ENCODE measurements at regions not wholly inside any gene's neighbourhood (a gene's known extent, or its start where the extent isn't known, plus 50 kb on each side); places are given as distances from the start of the nearest gene placed in this dataset.

- no peak for TF ChIP-seq POLR2A (IDR thresholded peaks at IDR 0.05; ENCODE audit: low read length)
- TF ChIP-seq GATA1 (IDR thresholded peaks at IDR 0.05; ENCODE audit: low read depth, low read length): no peak
These were observed 137.8 kb upstream of the SPACA1 start for GRCh38 chr6:87909849-87910248.

Measured in erythroblast (primary cell).